OCI-LY7 (cell line): ENCODE measurements at regions not wholly inside any gene's neighbourhood (a gene's known extent, or its start where the extent isn't known, plus 50 kb on each side); places are given as distances from the start of the nearest gene placed in this dataset.

ENCODE experiments used
- BruUV-seq: library from RNA; stranded (reverse); fragments of 400-500 nt; replicated peaks from 2 replicates; lab custom pipeline; 2021; lab: Mats Ljungman, UMichigan
- CTCF ChIA-PET: fragments of 300-600 bp; sonication (Branson Sonifier 250); formaldehyde crosslinking; loops from one replicate; lab custom pipeline; 2022; ENCODE audit warnings: antibody characterized with exemption; ENCODE audit not compliant: unreplicated experiment; lab: Charles Lee
- POLR2A ChIA-PET: fragments of 300-600 bp; sonication (Branson Sonifier 250); formaldehyde crosslinking; loops from one replicate; lab custom pipeline; 2022; ENCODE audit warnings: antibody characterized with exemption; lab: Charles Lee
- DNase-seq: peaks from one replicate; pipeline ENCODE4 v3.0.0-alpha.2; 2015; ENCODE audit warnings: low spot score
- H2AFZ ChIP-seq: fragments of 200-600 bp; sonication (generic), shearing (Covaris generic); 2 replicates; pipeline ENCODE4 v1.6.1; 2014; ENCODE audit warnings: mild to moderate bottlenecking, antibody characterized with exemption, low read length, moderate library complexity
- H3K27ac ChIP-seq: fragments of 200-600 bp; sonication (generic); 2 replicates; pipeline ENCODE4 v1.5.1; 2014; ENCODE audit warnings: mixed run types, low read depth, mild to moderate bottlenecking, moderate library complexity, low read length, inconsistent platforms; ENCODE audit not compliant: poor library complexity, severe bottlenecking
- H3K36me3 ChIP-seq: fragments of 200-600 bp; sonication (generic); 2 replicates; pipeline ENCODE4 v1.6.1; 2014; ENCODE audit warnings: mild to moderate bottlenecking, antibody characterized with exemption, low read length, moderate library complexity, mixed read lengths; ENCODE audit not compliant: insufficient read depth
- H3K4me1 ChIP-seq: fragments of 200-600 bp; sonication (generic); 2 replicates; pipeline ENCODE4 v1.5.1; 2014; ENCODE audit warnings: mild to moderate bottlenecking, low read length; ENCODE audit not compliant: insufficient read depth, poor library complexity, severe bottlenecking
- H3K4me2 ChIP-seq: fragments of 200-600 bp; sonication (generic); 2 replicates; pipeline ENCODE4 v1.6.1; 2014; ENCODE audit warnings: mild to moderate bottlenecking, low read length
- H3K4me3 ChIP-seq: fragments of 200-600 bp; sonication (generic); 2 replicates; pipeline ENCODE4 v1.5.1; 2014; ENCODE audit warnings: mild to moderate bottlenecking, low read depth, low read length; ENCODE audit not compliant: poor library complexity, severe bottlenecking
- H3K79me2 ChIP-seq: fragments of 200-600 bp; sonication (generic); 2 replicates; pipeline ENCODE4 v1.6.1; 2016; ENCODE audit warnings: low read depth, mild to moderate bottlenecking, low read length, moderate library complexity, mixed read lengths; ENCODE audit not compliant: insufficient read depth
- H3K9me2 ChIP-seq: fragments of 200-600 bp; sonication (generic); 2 replicates; pipeline ENCODE4 v1.6.1; 2016; ENCODE audit warnings: mild to moderate bottlenecking, low read length, mixed read lengths; ENCODE audit not compliant: insufficient read depth
- H3K9me3 ChIP-seq: fragments of 200-600 bp; sonication (generic); 2 replicates; pipeline ENCODE4 v1.6.1; 2014; ENCODE audit warnings: mild to moderate bottlenecking, mixed run types, low read length, mixed read lengths
- H4K20me1 ChIP-seq: fragments of 200-600 bp; sonication (generic); 2 replicates; pipeline ENCODE4 v1.6.1; 2014; ENCODE audit warnings: mild to moderate bottlenecking, antibody characterized with exemption, low read length, moderate library complexity, mixed read lengths; ENCODE audit not compliant: insufficient read depth
- EZH2phosphoT487 ChIP-seq: fragments of 200-600 bp; sonication (generic); IDR thresholded peaks from 2 replicates; pipeline ENCODE4 v1.6.1; 2018; ENCODE audit warnings: low read depth, borderline replicate concordance, mild to moderate bottlenecking, mixed run types, antibody characterized with exemption, low read length, moderate library complexity, mixed read lengths
- intact Hi-C: fragments of 100-400 bp; cut with micrococcal nuclease; formaldehyde crosslinking; loops from one replicate; pipeline ENCODE4 v1.10.0; 2022; ENCODE audit not compliant: unreplicated experiment
- TF ChIP-seq, protein P1 (sequence below): fragments of 200-600 bp; sonication (generic); conservative IDR thresholded peaks from 2 replicates; pipeline ENCODE4 v1.5.1; 2014; ENCODE audit warnings: mild to moderate bottlenecking, antibody characterized with exemption, low read length, moderate library complexity, mixed read lengths

DNA sequence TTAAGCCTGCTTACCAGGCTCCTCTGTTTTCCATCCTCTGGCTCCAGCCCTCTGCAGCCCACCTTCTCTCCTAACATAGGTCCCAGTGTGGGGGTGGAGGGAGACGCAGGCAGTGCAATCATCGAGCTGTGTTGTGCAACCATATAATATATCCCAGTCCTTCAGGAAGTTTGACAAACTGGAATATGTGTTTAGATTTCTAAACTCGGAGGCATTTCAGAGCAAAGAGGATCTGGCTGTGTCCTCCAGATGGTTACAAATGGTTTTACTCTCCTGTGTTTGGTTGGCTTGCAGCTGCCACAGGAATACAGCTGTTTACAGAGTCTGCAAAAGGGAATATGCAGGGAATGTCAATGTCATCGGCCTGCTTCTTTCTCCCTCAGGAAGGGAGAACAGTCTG lies 195.3 kb upstream of the LNX1 start:
- POLR2A ChIA-PET = no interaction called here

DNA sequence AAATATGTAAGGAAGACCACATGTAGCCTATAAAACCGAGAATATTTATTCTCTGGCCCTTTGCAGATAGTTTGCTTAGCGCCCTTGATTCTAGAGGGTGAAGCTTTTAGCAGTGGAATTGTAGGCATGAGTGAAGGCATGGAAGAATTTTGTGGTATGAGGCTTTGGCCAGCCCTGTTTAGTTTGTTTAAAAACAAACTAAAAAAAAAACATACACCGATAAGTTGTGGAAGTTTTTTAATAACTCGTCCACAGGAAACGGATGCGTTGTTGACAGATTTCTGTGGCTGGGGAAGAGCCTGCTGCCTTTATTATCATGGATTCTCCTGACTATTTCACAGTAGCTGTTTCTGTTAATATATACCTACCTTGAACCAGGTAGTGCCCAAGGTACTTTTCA lies 194.7 kb upstream of the LNX1 start:
- Histone ChIP-seq H3K4me2 (no peak overlapping the region), H3K9me2 (no peaks in the 10 kb centered on the region), H2AFZ (no peak overlapping the region), H3K27ac (no peak overlapping the region), H3K4me1 (no peaks in the 10 kb centered on the region), H4K20me1 (no peaks in the 10 kb centered on the region), H3K79me2 (no peaks in the 10 kb centered on the region), H3K36me3 (no peaks in the 10 kb centered on the region), H3K9me3 (no peaks in the 10 kb centered on the region), H3K4me3 (no peak overlapping the region)
- TF ChIP-seq, protein P1, sequence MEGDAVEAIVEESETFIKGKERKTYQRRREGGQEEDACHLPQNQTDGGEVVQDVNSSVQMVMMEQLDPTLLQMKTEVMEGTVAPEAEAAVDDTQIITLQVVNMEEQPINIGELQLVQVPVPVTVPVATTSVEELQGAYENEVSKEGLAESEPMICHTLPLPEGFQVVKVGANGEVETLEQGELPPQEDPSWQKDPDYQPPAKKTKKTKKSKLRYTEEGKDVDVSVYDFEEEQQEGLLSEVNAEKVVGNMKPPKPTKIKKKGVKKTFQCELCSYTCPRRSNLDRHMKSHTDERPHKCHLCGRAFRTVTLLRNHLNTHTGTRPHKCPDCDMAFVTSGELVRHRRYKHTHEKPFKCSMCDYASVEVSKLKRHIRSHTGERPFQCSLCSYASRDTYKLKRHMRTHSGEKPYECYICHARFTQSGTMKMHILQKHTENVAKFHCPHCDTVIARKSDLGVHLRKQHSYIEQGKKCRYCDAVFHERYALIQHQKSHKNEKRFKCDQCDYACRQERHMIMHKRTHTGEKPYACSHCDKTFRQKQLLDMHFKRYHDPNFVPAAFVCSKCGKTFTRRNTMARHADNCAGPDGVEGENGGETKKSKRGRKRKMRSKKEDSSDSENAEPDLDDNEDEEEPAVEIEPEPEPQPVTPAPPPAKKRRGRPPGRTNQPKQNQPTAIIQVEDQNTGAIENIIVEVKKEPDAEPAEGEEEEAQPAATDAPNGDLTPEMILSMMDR = no peak
- TF ChIP-seq EZH2phosphoT487 = no peak
- no TSS peak for BruUV-seq
- POLR2A ChIA-PET = no interaction called here
- no peak for DNase-seq
- intact Hi-C loops = no loop called here
- CTCF ChIA-PET = no interaction called here

More for the DNA sequence above, 195.3 kb upstream of the LNX1 start:
- Histone ChIP-seq H3K4me3 (no peak overlapping the region), H2AFZ (no peak overlapping the region), H3K4me1 (no peaks in the 10 kb centered on the region), H3K9me3 (no peaks in the 10 kb centered on the region), H3K36me3 (no peaks in the 10 kb centered on the region), H3K79me2 (no peaks in the 10 kb centered on the region), H3K4me2 (no peak overlapping the region), H3K9me2 (no peaks in the 10 kb centered on the region), H3K27ac (no peak overlapping the region), H4K20me1 (no peaks in the 10 kb centered on the region)
- DNase-seq = no peak
- CTCF ChIA-PET = no interaction called here
- intact Hi-C loops = no loop called here
- TF ChIP-seq EZH2phosphoT487 = no peak
- TF ChIP-seq, protein P1 = no peak
- BruUV-seq = no TSS peak

DNA sequence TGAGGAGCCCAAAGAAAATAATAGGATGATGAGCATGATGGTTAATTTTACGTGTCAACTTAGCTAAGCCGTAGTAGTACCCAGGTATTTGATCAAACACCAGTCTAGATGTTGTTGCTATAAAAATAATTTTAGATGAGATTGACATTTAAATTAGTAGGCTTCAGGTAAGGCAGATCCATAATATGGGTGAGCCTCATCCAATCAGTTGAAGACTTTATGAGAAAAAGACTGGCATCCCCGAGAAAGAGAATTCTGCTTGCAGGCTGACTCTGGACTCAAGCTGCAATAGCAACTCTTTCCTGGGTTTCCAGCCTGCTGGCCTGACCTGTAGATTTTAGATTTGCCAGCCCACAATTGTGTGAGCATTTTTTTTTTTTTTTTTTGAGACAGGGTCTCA lies 192.8 kb upstream of the LNX1 start:
- intact Hi-C loops = no loop called here
- no peak overlapping the region for H3K4me3 ChIP-seq
- H3K4me1 ChIP-seq = no peaks in the 10 kb centered on the region
- POLR2A ChIA-PET = interaction anchor here (0.7 kb wide), 1 partner anchor 70 kb away, joined by 3 read pairs; no protein-coding TSS in a partner anchor
- H3K27ac ChIP-seq = no peak overlapping the region
- no peaks in the 10 kb centered on the region for H4K20me1 ChIP-seq
- no peak overlapping the region for H2AFZ ChIP-seq
- no TSS peak for BruUV-seq
- no peak for DNase-seq
- no peaks in the 10 kb centered on the region for H3K9me2 ChIP-seq
- CTCF ChIA-PET = no interaction called here
- no peaks in the 10 kb centered on the region for H3K36me3 ChIP-seq
- H3K4me2 ChIP-seq = no peak overlapping the region
- TF ChIP-seq, protein P1 = no peak
- no peak for TF ChIP-seq EZH2phosphoT487
- no peaks in the 10 kb centered on the region for H3K9me3 ChIP-seq
- no peaks in the 10 kb centered on the region for H3K79me2 ChIP-seq
